NCI-H82 treated with DMSO at 0.1 percent for 48 hours (cell line): ENCODE measurements at regions not wholly inside any gene's neighbourhood (a gene's known extent, or its start where the extent isn't known, plus 50 kb on each side); places are given as distances from the start of the nearest gene placed in this dataset.

Experiments
- DNase-seq: peaks from one replicate; lab custom pipeline; 2025; ENCODE audit not compliant: unreplicated experiment; lab: John Stamatoyannopoulos, UW

DNA sequence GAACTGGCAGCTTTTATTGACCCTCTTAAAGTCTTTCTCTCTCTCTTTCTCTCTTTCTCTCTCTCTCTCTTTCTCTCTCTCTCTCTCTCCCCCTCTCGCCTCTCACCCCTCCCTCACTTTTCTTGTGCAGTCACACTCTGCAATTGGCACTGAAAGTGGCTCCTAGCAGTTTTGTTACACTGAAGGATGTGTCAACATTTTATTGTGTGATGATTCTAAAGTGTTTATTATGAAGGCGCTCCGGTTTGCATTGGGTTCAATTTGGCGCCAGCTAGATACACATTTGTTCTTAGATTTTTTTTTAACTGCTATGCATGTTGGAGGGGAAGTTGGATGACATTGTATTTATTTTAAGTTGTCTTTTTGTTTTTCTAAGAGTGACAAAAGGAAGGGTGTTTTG, 64.0 kb upstream of the CHRM3 start:
- DNase-seq, result no peak

GRCh38 chr1:239321877-239322276, 64.5 kb upstream of the CHRM3 start:
- DNase-seq, result no peak

GRCh38 chr1:239317948-239318347, 68.4 kb upstream of the CHRM3 start:
- no peak for DNase-seq

GRCh38 chr1:239315631-239316217, 70.6 kb upstream of the CHRM3 start:
- DNase-seq, result no peak

DNA sequence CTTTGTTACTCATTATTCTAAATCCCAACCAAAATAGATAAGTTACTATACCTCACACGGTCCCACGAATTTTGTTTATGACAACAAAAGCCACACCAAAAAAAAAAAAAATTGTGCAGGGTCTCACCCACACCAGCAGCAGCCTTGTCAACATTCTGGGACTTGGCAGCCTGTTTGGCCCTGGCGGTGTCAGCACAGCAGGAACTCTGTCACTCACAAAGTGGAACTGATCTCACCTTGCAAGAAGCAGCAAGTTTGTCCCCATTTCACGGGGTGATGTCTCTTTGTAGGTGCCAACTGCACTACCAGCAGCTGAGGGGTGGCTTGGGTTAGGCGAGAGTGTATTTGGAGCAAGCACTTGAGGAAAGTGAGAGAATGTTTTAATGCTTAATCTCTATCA, 75.0 kb upstream of the CHRM3 start:
- DNase-seq, result no peak

GRCh38 chr1:239308701-239309333, 77.6 kb upstream of the CHRM3 start:
- DNase-seq, result no peak

DNA sequence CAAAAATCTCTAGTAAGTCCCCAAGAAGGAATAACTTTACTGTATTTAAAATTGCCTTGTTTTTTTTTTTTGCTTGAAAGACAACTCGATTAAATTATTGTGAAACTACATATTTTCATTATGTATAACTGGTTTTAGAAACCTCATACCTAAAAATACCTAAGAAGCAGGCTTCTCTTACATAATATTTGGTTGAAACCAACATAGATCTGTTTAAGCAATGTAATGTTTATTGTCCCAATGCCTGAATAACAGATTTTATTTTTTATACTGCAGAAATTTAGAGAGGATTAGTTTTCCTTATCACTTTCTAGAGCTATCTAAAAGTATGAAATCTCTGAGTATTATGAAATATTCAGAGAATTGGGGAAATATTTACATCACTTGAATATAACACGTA, 78.5 kb upstream of the CHRM3 start:
- DNase-seq, result no peak

DNA sequence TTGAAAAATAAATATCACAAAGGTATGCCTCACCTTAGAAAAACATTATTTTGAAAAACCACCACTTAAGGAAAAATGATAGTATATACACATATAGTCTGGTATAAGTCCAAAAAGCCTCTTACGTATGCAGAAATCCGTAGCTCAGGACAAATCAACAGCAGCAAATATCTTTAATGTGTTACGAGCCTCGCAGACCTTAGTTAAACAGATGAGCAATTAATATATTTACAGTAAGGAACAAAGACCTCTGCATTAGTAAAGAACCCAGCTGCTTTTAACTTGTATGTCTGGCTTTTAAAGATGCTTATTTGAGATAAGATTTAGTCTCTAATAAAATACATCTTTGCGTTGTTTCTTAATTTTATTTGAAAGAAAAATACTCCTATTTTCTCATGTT, 79.9 kb upstream of the CHRM3 start:
- no peak for DNase-seq

GRCh38 chr1:239303289-239303688, 83.1 kb upstream of the CHRM3 start:
- no peak for DNase-seq

GRCh38 chr1:239302696-239303095, 83.7 kb upstream of the CHRM3 start:
- no peak for DNase-seq

- DNase-seq, result no peak
Observed at GRCh38 chr1:239301251-239301650, 85.1 kb upstream of the CHRM3 start.

GRCh38 chr1:239297910-239298309, 88.5 kb upstream of the CHRM3 start:
- no peak for DNase-seq

DNA sequence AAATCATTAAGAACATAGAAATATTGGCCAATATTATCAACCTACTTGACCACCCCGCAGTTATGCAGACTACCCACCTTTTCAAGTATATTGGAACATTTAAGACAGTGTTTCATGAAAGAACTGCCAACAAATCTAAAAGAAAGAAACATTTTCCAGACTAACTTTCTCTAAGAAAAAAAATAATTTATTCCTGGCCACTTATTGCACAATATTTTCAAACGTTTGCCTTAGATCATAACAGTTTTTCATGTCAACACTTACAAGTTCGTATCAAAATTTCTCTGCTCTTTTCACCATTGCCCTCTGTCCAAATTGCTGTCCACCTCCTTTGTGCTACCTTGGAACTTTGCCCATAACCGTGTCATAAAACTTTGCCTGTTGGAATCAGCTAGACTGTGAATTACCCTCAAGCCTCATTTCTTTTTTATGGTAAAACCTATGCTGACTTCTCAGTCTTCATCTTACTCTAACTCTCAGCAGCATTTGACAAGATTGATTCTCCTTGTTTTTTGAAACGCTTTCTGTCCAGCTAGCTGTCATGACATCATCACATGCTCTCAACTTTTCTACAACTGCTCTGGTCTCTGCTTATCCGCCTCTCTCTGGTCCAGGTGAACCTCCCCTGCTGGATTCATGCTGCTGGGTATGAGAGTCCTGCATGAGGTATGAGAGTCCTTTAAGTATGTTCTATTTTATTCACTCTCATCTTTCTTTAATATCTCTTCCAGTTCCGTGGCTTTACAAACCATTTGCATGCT, 92.8 kb upstream of the CHRM3 start:
- DNase-seq, result no peak

GRCh38 chr1:239288820-239289554, 97.4 kb upstream of the CHRM3 start:
- DNase-seq, result no peak

GRCh38 chr1:239287296-239287695, 99.1 kb upstream of the CHRM3 start:
- DNase-seq, result no peak

- no peak for DNase-seq
Observed at GRCh38 chr1:239283216-239283615, 103.2 kb upstream of the CHRM3 start.

DNA sequence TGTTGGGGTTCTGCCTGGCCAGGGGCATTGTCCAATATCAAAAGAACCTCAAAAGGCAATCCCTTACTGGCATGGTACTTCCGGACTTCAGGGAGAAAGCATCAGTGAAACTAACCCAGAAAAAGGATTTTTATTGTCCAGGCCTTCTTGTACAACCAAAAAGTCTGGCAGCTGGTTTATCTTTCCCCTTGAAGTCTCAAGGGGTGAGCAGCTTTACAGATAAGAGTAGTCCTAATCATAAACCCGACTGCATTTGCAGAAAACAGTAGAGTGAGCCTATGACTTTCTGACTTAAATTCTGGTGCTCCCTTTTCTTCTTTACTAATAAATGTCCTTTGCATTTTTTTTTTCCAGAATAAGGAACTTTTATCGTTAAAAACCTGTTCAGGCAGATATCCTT, 104.0 kb upstream of the CHRM3 start:
- DNase-seq, result no peak

DNA sequence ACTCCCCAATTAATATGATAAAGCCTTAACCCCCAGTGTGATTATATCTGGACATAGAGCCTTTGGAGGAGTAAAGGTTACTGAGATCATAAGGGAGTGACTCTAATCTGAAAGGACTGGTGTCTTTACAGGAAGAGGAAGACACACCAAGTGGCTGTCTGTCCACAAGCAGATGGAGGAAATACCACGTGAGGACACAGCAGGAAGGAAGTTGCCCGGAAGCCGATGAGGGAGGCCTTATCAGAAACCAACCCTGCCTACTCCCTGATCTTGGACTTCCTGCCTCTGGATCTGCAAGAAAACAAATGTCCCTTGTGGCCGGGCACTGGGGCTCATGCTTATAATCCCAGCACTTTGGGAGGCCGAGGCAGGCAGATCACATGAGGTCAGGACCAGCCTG, 110.3 kb upstream of the CHRM3 start:
- DNase-seq, result no peak

DNA sequence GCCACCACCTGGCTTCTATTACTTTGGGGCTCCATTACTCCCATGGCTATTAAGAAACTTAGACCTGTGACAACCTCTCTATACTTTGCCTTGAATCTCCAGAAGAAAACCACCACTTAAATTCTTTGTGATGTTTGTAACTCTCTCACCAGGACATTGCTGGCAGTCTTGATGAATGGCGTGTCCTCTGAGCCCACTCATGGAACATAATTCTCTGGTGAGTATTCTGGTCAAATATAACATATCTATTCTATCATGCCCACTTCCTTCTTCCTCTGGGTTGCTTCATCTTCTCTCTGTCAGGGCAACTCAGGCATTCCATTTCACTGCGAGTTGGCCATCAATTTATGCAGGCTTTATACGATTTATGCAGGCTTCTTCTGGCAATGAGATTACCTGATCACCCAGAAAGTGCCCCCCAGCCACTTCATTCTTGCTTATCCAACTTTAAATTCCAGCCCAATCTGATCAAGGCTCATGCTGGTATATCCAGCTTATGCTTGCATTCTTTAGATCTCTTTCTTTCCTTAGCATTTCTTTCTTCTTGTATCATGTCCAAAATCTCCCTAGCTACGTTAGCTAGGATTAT, 112.0 kb upstream of the CHRM3 start:
- no peak for DNase-seq

GRCh38 chr1:239270509-239270908, 115.9 kb upstream of the CHRM3 start:
- DNase-seq, result no peak

GRCh38 chr1:239269706-239270105, 116.7 kb upstream of the CHRM3 start:
- DNase-seq, result no peak
